Activated T-helper 9 cell treated with anti-CD3 and anti-CD28 coated beads, Interleukin-2, amount 50 U/mL, for 16 hours (primary cell): ENCODE measurements at regions not wholly inside any gene's neighbourhood (a gene's known extent, or its start where the extent isn't known, plus 50 kb on each side); places are given as distances from the start of the nearest gene placed in this dataset.
"Not testable (repeated sequence)": the region's sequence is repeated elsewhere in the genome, so short reads cannot be mapped to it uniquely, and the experiment has no call there.

Experiments used
- DNase-seq: peaks from one replicate; pipeline ENCODE4 v3.0.0-alpha.2; 2020; ENCODE audit warnings: low read depth

DNA sequence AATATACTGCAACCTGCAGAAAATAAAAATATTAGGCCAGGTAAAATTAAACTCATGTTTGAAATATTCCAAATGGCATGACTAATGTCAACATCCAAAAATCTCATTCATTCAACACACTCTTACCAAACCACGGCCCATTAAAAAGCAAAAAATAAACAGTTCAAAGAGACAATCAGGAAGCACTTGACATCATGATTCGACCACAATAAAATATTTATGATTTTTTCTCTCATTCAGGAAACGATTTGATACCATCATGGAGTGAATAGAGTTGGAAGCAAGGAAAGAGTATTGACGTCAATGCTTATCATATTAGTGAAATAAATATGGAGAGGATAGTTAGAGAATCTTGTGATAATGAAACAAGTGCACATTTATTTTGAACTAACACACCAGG lies 354.1 kb downstream of the KCNJ2 start:
- DNase-seq: no peak

- DNase-seq: not testable (repeated sequence)
Measured at GRCh38 chr17:70525035-70525434, 355.7 kb downstream of the KCNJ2 start.

GRCh38 chr17:70525961-70526360 lies 356.6 kb downstream of the KCNJ2 start:
- no peak for DNase-seq

DNA sequence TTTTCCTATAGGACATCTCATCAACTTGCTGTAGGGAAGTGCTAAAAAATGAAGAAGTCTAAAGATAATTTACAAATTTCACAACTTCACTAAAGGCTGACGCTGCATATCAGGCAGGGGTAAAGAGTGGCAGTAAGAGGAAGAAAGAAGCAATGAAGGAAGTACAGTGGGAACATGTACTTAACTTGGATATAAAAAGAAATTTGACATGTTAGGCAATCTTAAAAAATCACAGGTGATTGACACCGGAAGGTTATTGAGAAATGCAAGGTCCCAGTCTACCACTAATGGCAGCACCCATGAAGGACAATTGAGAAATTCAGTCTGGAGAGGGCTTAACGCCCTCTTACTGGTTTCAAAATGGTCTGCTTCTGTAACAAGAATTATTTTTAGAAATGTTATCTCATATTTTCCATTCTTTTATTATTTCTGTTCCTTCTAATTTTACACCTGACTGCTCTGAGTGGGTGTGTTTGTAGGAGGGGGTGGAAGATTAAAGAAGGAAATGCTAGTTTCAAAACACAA lies 358.1 kb downstream of the KCNJ2 start:
- DNase-seq: no peak

DNA sequence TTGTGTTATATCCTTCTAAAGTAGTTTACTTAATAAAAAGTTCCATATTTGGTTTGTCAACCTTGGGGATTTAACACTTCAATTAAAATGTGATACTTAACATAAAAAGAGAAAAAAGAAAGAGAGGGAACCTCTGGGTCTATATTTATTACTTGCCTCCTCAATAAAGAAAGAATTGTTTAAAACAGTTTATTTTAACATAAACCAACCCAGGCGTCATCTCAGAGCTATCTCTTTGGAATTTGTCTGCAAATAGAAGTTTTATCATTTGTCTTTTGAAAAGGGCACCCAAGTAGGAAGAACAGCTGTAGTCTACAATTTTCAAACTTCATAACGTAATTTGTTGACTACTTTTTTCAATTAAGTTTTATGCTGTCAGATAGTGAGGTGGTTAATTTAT lies 364.1 kb downstream of the KCNJ2 start:
- no peak for DNase-seq

GRCh38 chr17:70535986-70536385 lies 366.7 kb downstream of the KCNJ2 start:
- DNase-seq: no peak

GRCh38 chr17:70539132-70539924 lies 370.0 kb downstream of the KCNJ2 start:
- DNase-seq: no peak

GRCh38 chr17:70542876-70543275 lies 373.5 kb downstream of the KCNJ2 start:
- no peak for DNase-seq

GRCh38 chr17:70544317-70544716 lies 375.0 kb downstream of the KCNJ2 start:
- no peak for DNase-seq

DNA sequence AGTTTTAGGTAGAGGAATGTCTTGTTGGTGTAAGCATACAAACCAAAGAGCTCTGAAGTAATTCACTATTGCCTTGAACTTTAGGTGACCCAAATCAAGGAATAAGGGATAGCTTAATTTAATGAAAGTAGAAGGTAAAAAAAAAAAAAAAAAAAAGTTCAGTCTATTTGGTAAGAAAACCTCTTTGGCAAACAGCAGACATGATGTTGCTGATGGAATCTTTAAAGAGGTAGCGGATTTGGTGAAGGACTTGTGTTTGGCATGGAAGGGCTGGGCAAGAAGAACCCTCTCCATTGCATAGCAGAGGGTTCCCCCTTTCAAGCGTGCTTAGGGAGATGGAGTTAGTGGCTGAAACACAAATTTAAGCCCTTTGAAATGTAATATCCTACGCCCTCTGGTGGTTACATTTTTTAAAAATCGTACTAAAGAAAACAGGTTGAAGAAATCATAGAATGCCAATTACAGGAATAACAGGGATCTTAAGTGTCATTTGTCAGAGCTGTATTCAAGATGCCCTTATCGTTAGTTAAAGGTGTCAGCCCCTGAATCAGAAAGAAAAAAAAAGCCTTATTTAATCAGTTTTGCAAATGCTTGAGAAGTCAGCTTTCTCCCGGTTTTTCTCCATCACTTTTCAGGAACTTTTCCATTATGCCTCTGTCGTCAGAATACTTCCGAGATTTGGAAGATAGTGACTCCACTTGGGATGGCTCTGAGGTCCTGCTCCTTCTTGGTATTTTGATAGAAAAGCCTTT lies 383.1 kb downstream of the KCNJ2 start:
- no peak for DNase-seq

DNA sequence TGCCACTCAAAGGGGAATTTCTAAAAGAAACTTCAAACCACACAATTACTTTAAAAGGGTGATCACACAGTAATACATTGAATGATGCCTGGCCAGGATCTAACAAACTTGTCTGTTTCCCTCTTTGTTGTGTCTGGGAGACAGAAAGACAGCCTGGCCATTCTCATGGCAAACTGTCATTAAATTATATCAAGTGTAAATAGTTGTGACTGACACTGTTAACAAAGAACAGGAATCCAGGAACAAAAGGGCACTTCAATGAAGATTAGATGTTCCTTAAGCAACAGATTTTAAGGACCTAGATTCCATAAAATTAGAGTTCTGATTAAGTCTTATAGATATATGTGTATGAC lies 383.6 kb downstream of the KCNJ2 start:
- DNase-seq: no peak

DNA sequence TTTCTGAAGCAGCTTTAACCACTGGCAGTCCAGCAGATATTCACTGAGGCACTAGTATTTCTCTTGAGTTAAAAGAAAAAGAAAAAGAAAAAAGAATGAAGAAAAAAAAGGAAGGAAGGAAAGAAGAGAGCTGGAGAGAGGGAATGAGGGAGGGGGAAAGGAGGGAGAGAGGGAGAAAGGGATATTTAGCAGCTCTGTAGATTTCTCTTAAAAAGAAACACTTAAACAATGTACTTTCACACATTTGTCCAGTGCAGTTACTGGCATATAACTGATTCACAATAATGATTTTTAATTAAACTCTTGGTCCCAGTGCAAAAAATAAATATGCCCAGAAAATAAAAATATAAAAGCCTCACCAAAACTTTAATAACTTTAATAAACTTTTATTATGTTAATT lies 386.4 kb downstream of the KCNJ2 start:
- no peak for DNase-seq

- DNase-seq: no peak
Measured at GRCh38 chr17:70558821-70559220, 389.5 kb downstream of the KCNJ2 start.

GRCh38 chr17:70560471-70560870 lies 391.1 kb downstream of the KCNJ2 start:
- no peak for DNase-seq

DNA sequence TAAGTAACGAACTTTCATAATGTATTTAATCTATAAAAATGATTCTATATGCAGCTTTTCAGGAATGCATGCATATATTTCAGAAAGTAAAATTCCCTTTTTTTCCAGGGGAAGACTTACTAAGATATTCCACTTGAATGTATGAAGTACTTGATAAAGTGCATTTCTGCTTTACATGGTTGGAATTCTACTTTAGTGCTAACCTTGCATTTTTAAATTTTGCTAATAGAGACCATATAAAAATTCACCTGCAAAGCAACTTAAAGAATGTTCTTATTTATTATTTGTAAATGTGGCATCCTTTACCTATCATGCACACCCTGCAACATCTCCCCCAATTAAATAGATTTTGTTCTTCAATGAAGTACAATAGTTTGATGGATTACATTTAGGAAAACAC lies 392.8 kb downstream of the KCNJ2 start:
- no peak for DNase-seq

DNA sequence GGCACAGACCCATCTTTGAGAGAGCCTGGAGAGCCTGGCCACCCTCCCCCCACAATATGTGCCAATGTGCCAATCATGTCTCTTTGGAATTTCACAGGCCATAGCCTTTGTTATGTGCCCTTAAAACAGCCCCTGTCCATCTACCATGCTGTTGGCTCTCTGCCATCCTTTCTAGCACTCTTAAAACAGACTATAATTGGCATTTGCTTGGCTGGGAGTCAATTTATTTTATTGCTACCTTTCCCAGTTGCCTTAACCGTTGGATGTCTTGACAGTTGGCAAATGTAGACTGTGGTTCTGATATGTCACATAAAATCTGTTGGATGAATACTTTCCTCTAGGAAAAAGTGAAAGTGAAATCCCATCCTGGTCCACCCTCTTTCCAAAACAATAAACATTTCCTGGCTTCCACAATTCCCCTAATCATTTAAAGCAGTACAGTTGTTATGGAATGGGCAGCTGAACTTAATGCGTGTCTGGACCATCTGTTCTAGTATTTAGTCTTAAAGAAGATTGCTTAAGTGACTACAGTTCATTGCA lies 394.0 kb downstream of the KCNJ2 start:
- no peak for DNase-seq

DNA sequence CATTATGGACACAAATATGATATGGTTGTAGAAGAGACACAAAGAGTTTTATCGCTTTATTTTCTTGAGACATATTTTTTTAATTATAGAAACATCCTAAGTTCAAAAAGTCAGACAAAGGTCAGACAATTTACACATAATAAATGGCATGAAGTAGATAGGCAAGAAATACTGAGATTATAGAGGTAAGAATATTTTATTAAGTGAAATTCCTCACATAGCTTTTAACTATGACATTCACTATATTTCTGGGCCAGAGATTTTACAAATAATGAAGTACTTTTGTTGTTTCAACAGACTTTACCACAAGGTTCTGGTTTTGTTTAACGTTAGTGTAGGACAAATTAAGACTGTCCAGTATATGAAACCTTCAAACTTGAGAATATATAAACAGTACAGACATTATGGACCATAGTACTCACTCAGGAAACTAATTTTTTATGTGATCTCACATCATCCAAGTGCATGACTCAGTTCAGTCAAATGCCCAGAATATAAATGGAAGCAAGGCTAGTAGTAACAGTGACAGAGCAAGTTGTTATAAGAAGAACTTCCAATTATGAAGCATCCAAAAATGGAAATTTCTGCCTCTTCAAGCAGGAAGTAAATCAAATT lies 394.8 kb downstream of the KCNJ2 start:
- DNase-seq: no peak

DNA sequence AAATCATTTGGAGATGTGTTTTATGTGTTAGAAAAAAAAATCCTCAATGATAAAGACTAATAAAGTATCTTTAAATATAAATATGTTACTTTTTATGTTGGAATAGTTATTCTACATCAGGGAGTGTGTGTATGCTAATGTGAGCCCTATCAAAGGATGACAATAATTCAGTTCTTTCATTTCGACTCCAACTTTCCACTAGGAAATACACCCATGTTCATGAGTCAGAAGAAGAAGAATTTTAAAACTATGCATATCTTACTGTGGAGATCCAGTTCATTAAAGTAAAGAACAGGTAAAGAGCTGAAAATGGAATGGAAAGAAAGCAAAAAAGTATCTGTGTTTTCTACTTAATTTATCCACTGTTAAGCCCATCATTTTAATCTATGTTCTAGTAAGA lies 399.8 kb downstream of the KCNJ2 start:
- no peak for DNase-seq

DNA sequence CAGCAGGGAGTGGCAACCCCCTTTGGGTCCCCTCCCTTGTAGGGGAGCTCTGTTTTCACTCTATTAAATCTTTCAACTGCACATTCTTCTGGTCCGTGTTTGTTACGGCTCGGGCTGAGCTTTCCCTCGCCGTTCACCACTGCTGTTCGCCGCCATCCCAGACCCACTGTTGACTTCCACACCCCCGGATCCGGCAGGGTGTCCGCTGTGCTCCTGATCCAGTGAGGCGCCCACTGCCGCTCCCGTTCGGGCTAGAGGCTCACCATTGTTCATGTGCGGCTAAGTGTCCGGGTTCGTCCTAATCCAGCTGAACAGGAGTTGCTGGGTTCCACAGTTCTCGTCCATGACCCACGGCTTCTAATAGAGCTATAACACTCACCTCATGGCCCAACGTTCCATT lies 408.1 kb downstream of the KCNJ2 start:
- DNase-seq: no peak

DNA sequence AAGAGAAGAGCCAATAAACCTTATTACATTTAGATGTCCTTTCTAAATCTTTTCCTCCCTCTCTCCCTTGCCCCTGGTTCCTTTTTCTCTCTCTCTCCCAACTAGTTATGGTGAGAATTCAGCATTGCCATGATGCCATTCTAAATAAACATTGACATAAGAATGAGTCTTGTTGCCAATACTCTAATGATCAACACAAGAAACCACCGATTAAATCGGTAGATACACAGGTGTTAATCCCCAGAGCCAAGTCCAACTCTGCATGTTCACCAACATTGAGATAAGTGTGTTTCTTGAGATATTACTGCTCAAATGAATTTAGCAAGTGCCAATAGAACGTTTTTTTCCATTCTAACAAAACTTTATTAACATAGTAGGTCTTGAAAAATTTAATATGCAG lies 412.1 kb downstream of the KCNJ2 start:
- DNase-seq: no peak

- DNase-seq: no peak
Measured at GRCh38 chr17:70582777-70583176, 413.4 kb downstream of the KCNJ2 start.

- DNase-seq: no peak
Measured at GRCh38 chr17:70584255-70584654, 414.9 kb downstream of the KCNJ2 start.

DNA sequence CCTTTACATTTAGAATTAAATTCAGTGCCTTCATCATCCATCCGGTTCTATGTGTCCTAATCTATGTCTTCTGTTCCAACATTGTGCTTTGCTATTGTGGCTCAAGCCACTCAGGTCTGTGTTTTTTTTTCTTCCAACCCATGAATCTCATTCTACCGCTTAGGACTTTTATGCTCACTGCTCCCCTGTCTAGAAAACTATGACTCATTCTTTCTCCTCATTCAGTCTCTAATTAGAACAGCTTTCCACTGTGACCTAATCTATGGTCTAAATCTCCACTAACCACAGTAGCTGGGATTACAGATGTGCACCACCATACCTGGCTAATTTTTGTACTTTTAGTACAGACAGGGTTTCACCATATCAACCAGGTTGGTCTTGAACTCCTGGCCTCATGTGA lies 418.7 kb downstream of the KCNJ2 start:
- no peak for DNase-seq
